ENCODE measurements at regions not wholly inside any gene's neighbourhood (a gene's known extent, or its start where the extent isn't known, plus 50 kb on each side); places are given as distances from the start of the nearest gene placed in this dataset.

DNA sequence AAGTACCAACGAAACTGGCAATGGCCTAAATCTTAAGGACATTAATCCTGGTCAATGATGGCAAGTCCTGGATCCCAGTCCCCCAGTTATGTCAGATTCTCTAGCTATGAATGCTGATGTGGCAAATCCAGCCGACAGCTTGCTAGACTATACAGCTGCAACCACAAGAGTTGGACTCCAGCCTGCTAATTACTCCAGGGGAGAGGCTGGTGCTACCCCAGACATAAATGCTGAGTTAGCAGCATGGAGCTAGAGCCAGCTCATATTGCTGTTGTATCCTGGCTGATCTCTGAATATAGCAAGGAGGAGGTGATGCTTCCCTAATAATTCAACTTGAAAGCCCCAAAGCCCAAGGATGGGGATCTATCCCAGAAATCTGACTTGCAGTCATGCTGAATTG, 207.1 kb downstream of the LRRN1 start:
- no peak for TF ChIP-seq EZH2phosphoT487 (IDR thresholded peaks at IDR 0.05; ENCODE audit: insufficient read depth, low read depth)
- no peak for TF ChIP-seq EZH2 (IDR thresholded peaks at IDR 0.05; ENCODE audit: insufficient read depth, poor library complexity, severe bottlenecking)

All from GM23248 (cell line).